ENCODE measurements at regions not wholly inside any gene's neighbourhood (a gene's known extent, or its start where the extent isn't known, plus 50 kb on each side); places are given as distances from the start of the nearest gene placed in this dataset.

- TF ChIP-seq CTCF (IDR thresholded peaks at IDR 0.05) (no peak), POLR2A (IDR thresholded peaks at IDR 0.05) (no peak), POLR2AphosphoS5 (IDR thresholded peaks at IDR 0.05) (no peak), EP300 (IDR thresholded peaks at IDR 0.05) (no peak)
These were observed 95.3 kb upstream of the ATP2B2 start for GRCh38 chr3:10600726-10601125.
